C4-2B (cell line): ENCODE measurements at regions not wholly inside any gene's neighbourhood (a gene's known extent, or its start where the extent isn't known, plus 50 kb on each side); places are given as distances from the start of the nearest gene placed in this dataset.

ENCODE experiments used
- H3K27ac ChIP-seq: fragments of 450-650 bp; 2 replicates; pipeline ENCODE4 v1.5.1; 2017
- CTCF ChIP-seq: fragments of 450-650 bp; conservative IDR thresholded peaks from 2 replicates; pipeline ENCODE4 v1.5.1; 2017; ENCODE audit warnings: mild to moderate bottlenecking
- ZFX ChIP-seq: fragments of 450-650 bp; IDR thresholded peaks from 2 replicates; pipeline ENCODE4 v1.6.1; 2017

- TF ChIP-seq CTCF (no peak), ZFX (no peak)
- no peak overlapping the region for H3K27ac ChIP-seq
Observed at GRCh38 chr5:136492587-136492986, 127.2 kb upstream of the TRPC7 start.

GRCh38 chr5:136491806-136492205 is 126.5 kb upstream of the TRPC7 start:
- H3K27ac ChIP-seq, result no peak overlapping the region
- TF ChIP-seq ZFX (no peak), CTCF (no peak)

- TF ChIP-seq ZFX, result no peak
- no peak for TF ChIP-seq CTCF
- H3K27ac ChIP-seq, result no peak overlapping the region
Observed at GRCh38 chr5:136484808-136485325, 119.5 kb upstream of the TRPC7 start.

- TF ChIP-seq CTCF (no peak), ZFX (no peak)
Observed at GRCh38 chr5:136482206-136482605, 116.9 kb upstream of the TRPC7 start.

GRCh38 chr5:136474466-136474865 is 109.1 kb upstream of the TRPC7 start:
- no peak overlapping the region for H3K27ac ChIP-seq
- no peak for TF ChIP-seq CTCF
- no peak for TF ChIP-seq ZFX

More at GRCh38 chr5:136482206-136482605, 116.9 kb upstream of the TRPC7 start:
- H3K27ac ChIP-seq, result no peak overlapping the region

- no peak overlapping the region for H3K27ac ChIP-seq
- TF ChIP-seq CTCF (no peak), ZFX (no peak)
Observed at GRCh38 chr5:136467632-136468031, 102.3 kb upstream of the TRPC7 start.

GRCh38 chr5:136466041-136466415 is 100.7 kb upstream of the TRPC7 start:
- no peak overlapping the region for H3K27ac ChIP-seq
- TF ChIP-seq CTCF, result no peak
- no peak for TF ChIP-seq ZFX
